ENCODE measurements at regions not wholly inside any gene's neighbourhood (a gene's known extent, or its start where the extent isn't known, plus 50 kb on each side); places are given as distances from the start of the nearest gene placed in this dataset.

- ChIA-PET CTCF (no interaction called here), POLR2A (no interaction called here)
- Histone ChIP-seq H3K27me3 (ENCODE audit: control insufficient read depth in 1 of 2, insufficient read depth in 2 of 2, low read length in 2 of 2) (no peaks in the 10 kb centered on the region), H3K9me3 (ENCODE audit: control insufficient read depth in 1 of 2, insufficient read depth in 1 of 2, low read length in 2 of 2) (no peaks in the 10 kb centered on the region), H3K4me3 (ENCODE audit: low read length) (no peak overlapping the region), H3K4me1 (ENCODE audit: insufficient read depth, low read length) (no peaks in the 10 kb centered on the region), H3K36me3 (ENCODE audit: insufficient read depth, low read length) (no peaks in the 10 kb centered on the region), H3K27ac (ENCODE audit: low read depth in 1 of 2, low read length in 2 of 2) (no peak overlapping the region)
- no peak overlapping the region for H3K4me3 Mint-ChIP-seq
- H3K27ac Mint-ChIP-seq = no peak overlapping the region
- H3K9me3 Mint-ChIP-seq = peaks cover 5% of the 10 kb centered on the region
- intact Hi-C loops (cut with DNase I, micrococcal nuclease) = no loop called here
- H3K36me3 Mint-ChIP-seq (ENCODE audit: low read depth) = no peaks in the 10 kb centered on the region
- H3K27me3 Mint-ChIP-seq = no peaks in the 10 kb centered on the region
- ATAC-seq (ENCODE audit: poor library complexity) (no peak), DNase-seq (no peak)
- TF ChIP-seq CTCF (IDR thresholded peaks at IDR 0.05) = no peak
- H3K4me1 Mint-ChIP-seq (ENCODE audit: low read depth) = no peaks in the 10 kb centered on the region
Measured at GRCh38 chr2:219987830-219988229, 360.4 kb downstream of the SLC4A3 start.

GRCh38 chr2:219989744-219990143, 362.3 kb downstream of the SLC4A3 start:
- H3K9me3 ChIP-seq (ENCODE audit: control insufficient read depth in 1 of 2, insufficient read depth in 1 of 2, low read length in 2 of 2) = no peaks in the 10 kb centered on the region
- no peaks in the 10 kb centered on the region for H3K36me3 Mint-ChIP-seq (ENCODE audit: low read depth)
- no peak overlapping the region for H3K4me3 ChIP-seq (ENCODE audit: low read length)
- H3K27me3 Mint-ChIP-seq = no peaks in the 10 kb centered on the region
- intact Hi-C loops (cut with DNase I, micrococcal nuclease) = no loop called here
- no peaks in the 10 kb centered on the region for H3K36me3 ChIP-seq (ENCODE audit: insufficient read depth, low read length)
- no peak for TF ChIP-seq CTCF (IDR thresholded peaks at IDR 0.05)
- POLR2A ChIA-PET = no interaction called here
- DNase-seq (no peak), ATAC-seq (ENCODE audit: poor library complexity) (no peak)
- H3K27ac Mint-ChIP-seq = no peak overlapping the region
- no peaks in the 10 kb centered on the region for H3K4me1 ChIP-seq (ENCODE audit: insufficient read depth, low read length)
- peaks cover 5% of the 10 kb centered on the region for H3K9me3 Mint-ChIP-seq
- H3K4me3 Mint-ChIP-seq = no peak overlapping the region
- CTCF ChIA-PET = no interaction called here
- no peak overlapping the region for H3K27ac ChIP-seq (ENCODE audit: low read depth in 1 of 2, low read length in 2 of 2)
- H3K27me3 ChIP-seq (ENCODE audit: control insufficient read depth in 1 of 2, insufficient read depth in 2 of 2, low read length in 2 of 2) = no peaks in the 10 kb centered on the region
- no peaks in the 10 kb centered on the region for H3K4me1 Mint-ChIP-seq (ENCODE audit: low read depth)

GRCh38 chr2:219991116-219991515, 363.7 kb downstream of the SLC4A3 start:
- peaks cover 0 to 2% of the 10 kb centered on the region in 2 experiments for H3K27me3 ChIP-seq (ENCODE audit: control insufficient read depth in 1 of 2, insufficient read depth in 2 of 2, low read length in 2 of 2)
- intact Hi-C loops (cut with DNase I, micrococcal nuclease) = no loop called here
- H3K9me3 ChIP-seq (ENCODE audit: control insufficient read depth in 1 of 2, insufficient read depth in 1 of 2, low read length in 2 of 2) = no peaks in the 10 kb centered on the region
- H3K4me3 ChIP-seq (ENCODE audit: low read length) = no peak overlapping the region
- Mint-ChIP-seq H3K4me3 (no peak overlapping the region), H3K27ac (no peak overlapping the region), H3K36me3 (ENCODE audit: low read depth) (no peaks in the 10 kb centered on the region), H3K27me3 (peaks cover 3% of the 10 kb centered on the region), H3K9me3 (peaks cover 4% of the 10 kb centered on the region), H3K4me1 (ENCODE audit: low read depth) (no peaks in the 10 kb centered on the region)
- no peak for DNase-seq
- ChIA-PET POLR2A (no interaction called here), CTCF (no interaction called here)
- no peak overlapping the region for H3K27ac ChIP-seq (ENCODE audit: low read depth in 1 of 2, low read length in 2 of 2)
- H3K36me3 ChIP-seq (ENCODE audit: insufficient read depth, low read length) = no peaks in the 10 kb centered on the region
- no peaks in the 10 kb centered on the region for H3K4me1 ChIP-seq (ENCODE audit: insufficient read depth, low read length)
- ATAC-seq (ENCODE audit: poor library complexity) = no peak
- TF ChIP-seq CTCF (IDR thresholded peaks at IDR 0.05) = no peak
